ENCODE measurements at regions not wholly inside any gene's neighbourhood (a gene's known extent, or its start where the extent isn't known, plus 50 kb on each side); places are given as distances from the start of the nearest gene placed in this dataset.
"Not testable (repeated sequence)": the region's sequence is repeated elsewhere in the genome, so short reads cannot be mapped to it uniquely, and the experiment has no call there.

DNA sequence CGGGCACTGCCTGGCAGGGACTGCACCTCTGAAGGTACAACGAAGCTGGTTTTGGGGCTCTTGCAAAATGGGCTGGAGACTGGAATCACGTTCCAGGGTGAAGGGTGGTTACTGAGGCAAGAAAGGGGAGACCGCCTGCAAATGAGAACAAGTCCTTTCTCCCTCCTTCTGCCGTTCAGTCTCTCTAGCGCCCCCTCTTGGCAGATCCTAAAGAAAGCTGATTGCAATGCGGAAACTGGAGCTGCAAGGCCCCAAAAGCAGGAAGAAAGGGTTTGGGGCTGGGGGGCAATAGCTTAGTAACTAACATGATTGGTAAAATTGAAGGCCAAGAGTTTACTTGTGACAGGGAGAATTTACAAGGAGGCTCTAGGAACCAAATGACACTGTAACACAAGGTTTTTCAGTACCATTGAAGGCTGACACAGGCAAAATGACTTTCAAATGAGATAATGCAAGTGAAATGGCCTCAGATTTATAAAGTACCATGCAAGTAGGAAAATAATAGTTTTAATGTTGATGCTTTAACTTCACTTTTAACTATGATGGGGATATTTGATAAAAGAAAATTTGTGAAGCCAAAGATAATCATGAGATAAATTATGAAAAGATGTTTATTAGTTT lies 222.7 kb upstream of the HAND2 start:
- DNase-seq, result no peak

DNA sequence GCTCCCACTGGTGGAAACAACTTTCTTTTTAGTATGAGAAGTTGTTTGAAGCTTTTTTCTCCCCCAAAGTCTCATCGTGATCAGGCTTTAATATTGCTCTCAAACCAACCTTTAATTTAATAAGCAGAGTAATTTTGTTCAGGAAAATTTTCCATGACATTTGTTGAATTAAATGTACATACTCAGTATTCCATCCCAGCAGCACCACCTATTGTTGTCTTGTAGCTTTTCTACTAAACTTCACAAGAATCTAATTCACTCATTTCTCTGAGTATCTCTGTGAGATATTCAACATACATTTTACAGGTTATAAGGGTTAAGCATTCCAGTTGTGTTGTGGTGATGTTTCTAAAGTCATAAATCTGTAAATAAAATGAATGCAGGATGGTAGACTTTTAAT lies 218.3 kb upstream of the HAND2 start:
- DNase-seq, result no peak

DNA sequence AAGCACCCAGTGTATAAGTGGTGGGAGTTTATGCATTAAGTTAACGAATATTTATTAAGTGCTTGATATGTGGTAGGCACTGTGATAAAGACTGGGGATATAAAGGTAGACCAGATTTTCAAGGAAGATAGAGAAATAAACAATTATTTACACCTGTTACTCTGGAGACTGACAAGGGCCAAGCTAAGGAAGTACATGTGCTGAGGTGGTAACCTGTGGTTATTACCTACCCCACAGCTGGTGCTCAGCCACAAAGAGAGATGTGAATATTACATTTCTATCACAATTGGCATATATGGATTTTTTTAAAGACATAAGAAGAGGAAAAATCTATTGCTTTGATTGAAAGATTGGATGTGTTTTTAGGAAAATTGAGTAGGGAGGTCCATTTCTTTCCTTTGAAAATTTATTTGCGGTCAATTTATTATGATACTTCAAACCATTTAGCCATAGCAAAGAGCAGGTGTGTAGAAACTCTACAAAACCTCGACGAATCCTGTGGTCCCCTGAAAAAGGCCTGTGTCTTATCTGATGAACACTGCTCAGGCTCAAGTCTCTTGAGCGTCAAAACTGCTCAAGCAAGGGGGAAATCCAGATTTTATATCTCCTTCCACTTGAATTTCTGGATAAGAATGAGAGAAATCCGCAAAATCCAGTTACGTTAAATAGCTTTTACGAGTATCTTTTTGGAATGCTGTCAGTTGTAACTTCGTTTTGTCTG lies 217.7 kb upstream of the HAND2 start:
- peak; percentile 6 for DNase-seq

DNA sequence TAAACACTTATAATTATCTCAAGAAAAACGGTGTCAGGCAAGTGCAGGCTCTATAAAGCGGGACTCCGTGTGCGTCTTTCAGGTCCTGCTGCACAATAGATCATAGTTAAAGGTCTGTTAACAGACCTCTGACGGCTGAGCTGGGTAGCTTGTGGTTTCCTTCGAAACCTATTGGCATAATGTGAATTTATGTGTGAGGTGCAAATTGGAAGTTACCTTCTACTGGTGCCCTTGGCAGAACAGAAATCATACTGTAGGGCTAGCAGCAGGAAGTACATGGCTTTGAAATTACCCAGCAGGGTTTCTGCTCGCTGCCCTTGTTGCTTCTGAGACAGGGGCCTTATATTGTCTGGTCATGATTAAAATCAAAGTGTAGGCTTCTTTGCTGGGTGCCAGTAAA lies 216.4 kb upstream of the HAND2 start:
- no peak for DNase-seq

DNA sequence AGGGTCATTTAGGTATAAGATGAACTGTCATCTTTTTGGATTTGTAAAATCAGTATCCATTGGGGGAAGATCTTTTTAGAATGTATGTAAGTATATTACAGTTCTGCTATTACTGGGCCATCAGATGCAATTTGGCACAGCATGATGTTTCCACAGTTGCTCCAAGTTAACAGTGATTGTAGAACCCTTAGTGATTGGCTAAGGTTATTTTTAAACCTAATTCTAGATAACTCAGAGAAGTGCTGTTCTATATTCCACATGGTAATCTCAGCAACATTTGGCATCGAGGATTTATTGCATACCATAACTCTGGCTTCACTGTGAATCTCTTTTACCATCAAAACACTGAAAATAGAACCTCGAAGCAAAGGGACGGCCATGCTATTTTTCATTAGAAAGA lies 215.7 kb upstream of the HAND2 start:
- no peak for DNase-seq

DNA sequence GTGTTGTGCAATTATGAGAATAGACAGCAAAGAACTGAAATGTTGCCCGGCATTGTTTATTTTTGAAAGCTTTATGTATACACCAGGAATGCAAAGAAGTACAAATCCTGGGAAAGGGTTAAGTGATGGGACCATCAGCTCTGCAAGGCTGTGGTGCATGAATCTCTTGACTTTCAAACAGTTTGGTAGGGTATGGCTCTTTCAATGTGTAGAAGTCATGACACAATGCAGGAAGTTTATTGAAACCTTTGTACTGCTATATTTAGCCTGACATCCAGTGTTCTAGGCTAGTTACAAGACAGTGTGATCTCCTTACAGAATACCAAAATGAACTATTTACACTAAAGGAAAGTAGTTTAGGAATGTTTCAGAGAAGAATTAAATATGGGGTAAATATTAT lies 206.8 kb upstream of the HAND2 start:
- DNase-seq, result no peak

DNA sequence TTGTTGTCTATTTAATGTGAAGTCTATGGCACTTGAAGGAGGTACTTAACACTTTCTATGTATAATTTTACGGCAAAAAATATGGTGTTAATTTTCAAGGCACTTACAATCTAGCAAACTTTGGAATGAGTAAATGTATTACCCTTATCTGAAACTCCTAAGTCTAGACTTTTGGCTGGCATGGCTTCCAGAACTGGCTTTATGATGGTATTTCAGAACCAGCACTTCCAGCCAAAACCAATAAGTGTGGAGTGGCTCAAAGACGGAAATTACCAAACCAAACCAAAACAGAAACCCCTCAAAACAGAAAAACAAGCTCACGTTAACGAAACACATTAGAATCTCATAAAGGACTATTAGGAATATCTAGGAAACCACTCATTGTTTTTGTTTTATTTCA lies 205.6 kb upstream of the HAND2 start:
- no peak for DNase-seq

DNA sequence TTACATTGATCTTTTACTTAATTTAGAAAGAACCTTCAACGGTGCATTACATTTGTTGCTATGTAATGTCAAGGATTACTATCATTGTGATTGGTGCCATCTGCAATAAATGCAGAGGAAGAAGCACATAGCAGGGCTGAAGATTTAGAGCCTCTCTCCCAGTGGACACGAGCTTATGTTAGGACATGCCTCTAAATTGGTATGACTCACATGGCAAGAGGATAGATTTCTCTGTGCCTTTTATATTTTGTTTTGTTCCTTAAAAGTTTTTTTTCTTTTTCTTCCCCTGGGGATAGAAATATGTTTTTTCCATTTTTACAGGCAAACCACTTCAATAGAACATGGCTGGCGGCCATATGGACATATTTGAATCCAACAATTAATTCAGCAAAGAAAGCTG lies 205.0 kb upstream of the HAND2 start:
- no peak for DNase-seq

DNA sequence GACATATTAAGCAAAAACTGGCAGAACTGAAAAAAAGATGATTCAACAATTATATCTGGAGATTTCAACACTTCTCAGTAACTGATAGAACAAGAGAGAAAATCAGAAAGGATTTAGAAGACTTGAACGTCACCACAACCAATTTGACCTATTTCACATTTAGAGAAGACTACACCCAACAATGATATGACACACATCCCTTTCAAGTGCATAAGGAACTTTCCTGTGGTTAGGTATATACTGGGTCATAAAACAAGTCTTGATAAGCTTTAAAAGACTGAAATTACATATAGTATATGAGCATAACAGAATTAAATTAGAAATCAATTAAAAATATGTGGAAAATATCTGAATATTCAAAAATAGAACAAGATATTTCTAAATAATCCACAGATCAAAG lies 201.2 kb upstream of the HAND2 start:
- no peak for DNase-seq

DNA sequence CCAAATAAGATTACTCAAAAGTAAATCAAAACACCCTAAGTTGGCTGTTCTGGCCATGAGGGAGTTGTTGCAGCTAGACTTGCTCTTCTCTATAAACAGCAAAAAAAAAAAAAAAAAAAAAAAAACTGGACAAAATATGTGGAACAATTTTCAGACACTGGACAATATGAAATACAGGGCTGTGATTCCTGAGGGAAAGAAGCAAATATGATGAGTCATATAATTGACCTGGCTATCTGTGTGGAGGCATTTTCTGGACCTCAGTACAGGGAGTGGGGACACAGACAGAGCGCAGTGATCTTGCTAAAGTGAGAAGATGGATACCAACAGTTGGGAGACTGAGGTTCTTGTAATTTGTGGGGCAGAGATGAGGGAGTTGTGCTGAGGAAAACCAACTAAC lies 192.0 kb upstream of the HAND2 start:
- DNase-seq, result no peak

DNA sequence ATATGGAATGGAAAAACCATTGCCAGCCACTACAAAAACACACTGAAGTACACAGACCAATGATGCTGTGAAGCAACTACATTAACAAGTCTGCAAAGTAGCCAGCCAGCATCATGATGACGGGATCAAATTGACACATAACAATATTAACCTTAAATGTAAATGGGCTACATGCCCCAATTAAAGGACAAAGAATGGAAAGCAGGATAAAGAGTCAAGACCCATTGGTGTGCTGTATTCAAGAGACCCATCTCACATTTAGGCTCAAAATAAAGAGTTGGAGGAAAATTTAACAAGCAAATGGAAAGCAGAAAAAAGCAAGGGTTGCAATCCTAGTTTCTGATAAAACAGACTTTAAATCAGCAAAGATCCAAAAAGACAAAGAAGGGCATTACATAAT lies 188.5 kb upstream of the HAND2 start:
- not testable (repeated sequence) for DNase-seq

DNA sequence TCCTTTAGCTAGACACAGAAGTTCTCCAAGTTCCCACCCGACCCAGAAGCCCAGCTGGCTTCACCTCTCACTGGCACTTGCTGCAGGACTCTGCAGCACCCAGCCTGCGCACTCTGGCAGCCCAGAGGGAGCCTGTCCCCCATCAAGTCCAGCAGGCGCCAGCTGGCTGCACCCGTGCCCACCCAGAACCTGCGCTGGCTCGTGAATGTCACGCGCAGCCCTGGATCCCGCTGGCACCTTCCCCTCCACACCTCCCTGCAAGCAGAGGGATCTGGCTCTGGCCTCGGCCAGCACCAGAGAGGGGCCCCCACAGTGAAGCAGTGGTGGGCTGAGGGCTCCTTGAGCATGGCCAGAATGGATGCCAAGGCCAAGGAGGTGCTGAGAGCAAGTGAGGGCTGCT lies 187.6 kb upstream of the HAND2 start:
- DNase-seq, result no peak

DNA sequence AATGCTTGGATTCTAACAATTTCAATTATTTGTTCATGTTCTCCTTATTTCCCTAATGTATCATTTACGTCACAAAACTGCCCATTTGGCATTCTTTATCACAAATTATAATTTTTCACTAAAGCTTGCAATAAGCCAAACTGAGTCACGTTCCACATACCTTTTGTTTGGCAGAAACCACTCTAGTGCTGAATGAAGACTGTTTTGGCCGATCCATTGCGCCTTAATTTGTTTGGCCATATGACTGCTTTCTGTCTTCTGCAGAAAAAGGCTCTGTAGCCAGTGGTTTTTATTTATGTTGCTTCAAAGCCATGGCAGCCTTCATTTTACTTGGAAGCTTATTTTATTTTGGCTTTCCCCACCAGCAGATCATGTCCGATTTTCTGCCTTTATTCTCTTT lies 184.4 kb upstream of the HAND2 start:
- DNase-seq, result no peak

DNA sequence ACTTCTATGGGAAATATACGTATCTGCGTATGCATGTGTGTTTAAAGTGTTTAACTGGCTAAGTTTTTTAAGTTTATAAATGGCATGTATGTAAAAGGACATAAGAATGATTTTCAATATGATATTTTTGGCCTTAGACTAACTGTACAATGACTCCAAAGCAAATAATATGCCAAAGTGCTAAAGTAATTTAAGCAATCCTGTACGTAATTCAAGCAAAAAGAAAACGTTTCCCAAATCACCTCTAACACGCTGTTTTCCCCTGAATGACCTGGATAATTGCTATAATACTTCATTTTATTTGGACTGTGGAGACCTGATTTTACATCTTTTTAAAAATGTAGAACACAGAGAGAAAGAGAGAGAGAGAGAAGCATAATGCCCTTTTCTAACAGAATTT lies 183.0 kb upstream of the HAND2 start:
- DNase-seq, result no peak

DNA sequence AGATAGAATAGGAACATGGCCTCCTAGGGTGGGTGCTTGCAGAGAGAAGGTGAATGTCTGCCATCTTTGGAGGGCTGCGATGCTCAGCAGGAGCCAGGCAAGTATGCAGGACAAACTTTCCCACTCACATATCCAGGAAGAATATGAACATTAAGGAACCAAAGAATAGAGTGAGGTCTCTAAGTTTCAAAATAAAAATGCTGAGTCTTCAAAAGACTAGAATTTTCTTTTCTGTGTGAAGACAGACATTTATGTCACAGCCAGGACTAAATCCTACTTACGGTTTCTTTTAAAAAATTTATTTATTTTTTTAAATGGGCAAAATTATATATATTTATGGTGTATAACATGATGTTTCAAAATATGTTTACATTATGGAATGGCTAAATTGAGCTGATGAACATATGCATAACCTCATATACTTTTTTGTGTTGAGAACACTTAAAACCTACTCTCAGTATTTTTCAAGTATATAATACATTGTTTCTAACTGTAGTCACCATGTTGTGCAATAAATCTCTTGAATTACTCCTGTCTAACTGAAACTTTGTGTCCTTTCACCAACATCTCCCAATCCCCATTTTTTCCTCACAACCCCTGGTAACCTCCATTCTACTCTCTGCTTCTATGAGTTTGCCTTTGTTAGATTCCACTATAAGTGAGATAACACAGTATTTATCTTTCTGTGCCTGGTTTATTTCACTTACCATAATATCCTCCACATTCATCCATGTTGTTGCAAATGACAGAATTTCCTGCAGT lies 177.8 kb upstream of the HAND2 start:
- no peak for DNase-seq

DNA sequence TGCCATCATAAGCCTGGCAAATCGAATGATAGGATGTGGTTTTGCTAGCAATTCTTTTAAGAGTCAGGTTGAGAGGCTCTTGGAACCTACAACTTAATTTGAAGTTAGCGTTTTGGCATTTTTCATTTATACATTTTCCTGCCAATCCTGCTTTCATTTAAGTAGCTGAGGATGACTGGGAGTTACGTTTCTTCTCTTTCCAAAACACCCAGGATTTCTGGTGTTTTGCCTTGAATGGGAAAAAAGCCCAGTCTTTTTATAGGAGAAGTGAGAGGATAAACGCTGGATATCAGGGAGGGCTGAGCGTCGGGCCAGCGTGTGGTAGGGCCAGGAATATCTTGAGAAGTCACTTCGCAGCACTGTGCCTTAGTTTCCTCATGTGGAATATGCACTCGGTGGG lies 174.2 kb upstream of the HAND2 start:
- no peak for DNase-seq

DNA sequence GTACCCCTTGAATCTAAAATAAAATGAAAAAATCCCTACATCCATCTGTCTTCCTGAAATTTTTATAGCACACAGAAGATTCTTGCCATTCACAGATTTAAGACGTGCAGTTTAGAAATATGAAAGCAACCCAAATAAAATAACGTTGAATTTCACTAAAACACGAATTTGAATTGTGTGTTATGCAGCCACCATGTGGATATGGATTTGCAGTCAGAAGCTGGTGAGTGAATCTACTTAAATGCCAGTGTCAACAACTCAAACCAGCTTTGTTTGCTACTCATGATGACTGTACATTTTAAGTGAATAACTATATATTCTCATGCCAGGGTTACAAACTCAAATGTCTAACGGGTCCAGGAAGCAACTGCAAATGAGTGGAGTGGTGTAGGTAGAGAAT lies 173.0 kb upstream of the HAND2 start:
- DNase-seq, result no peak

DNA sequence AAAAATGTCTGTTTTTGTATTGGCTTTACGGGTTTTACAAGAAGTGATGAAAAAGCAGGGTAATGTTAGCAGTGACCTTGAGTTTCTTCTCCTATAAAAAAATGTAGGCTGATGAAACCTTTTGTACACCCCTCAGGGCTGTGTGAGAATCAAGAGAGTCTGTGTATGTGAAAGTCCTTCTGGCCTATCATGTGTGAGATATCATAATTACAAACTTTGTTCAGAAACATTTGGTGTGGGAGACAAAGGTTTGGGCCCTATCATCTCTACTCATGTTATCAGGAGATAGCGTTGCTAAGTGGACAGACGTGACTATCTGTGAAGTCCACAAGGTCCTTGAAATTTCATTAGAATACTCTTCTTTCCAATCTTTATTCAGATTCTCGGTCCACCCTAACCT lies 170.6 kb upstream of the HAND2 start:
- no peak for DNase-seq

DNA sequence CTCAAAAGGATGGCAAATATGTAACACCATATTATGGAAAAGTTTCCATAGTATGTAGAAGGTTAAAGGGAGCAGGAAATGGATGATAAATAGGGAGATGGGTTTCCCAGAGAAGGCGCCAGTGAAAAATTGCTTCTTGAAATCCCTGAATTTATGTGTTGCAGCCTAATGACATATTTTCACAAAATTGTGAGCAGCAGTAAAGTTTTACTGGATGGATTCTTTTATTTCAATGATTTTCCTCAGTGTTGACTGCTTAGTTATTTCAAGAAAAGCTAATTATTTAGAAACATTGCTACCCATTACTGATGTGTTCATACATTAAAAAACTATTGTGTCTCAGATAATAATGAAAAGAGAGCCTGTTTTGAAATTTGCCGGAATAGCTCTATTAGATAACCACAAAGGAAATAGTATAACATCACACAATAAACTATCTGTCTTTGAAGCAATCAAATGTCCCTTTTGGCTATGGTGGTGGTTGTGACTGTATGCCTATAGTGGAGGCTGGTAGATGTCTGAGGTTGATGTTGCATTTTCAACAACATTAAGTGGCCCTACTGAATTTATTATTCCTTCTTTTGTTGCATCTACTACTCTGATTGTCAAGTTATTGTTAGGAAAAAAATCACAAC lies 169.9 kb upstream of the HAND2 start:
- DNase-seq, result no peak

DNA sequence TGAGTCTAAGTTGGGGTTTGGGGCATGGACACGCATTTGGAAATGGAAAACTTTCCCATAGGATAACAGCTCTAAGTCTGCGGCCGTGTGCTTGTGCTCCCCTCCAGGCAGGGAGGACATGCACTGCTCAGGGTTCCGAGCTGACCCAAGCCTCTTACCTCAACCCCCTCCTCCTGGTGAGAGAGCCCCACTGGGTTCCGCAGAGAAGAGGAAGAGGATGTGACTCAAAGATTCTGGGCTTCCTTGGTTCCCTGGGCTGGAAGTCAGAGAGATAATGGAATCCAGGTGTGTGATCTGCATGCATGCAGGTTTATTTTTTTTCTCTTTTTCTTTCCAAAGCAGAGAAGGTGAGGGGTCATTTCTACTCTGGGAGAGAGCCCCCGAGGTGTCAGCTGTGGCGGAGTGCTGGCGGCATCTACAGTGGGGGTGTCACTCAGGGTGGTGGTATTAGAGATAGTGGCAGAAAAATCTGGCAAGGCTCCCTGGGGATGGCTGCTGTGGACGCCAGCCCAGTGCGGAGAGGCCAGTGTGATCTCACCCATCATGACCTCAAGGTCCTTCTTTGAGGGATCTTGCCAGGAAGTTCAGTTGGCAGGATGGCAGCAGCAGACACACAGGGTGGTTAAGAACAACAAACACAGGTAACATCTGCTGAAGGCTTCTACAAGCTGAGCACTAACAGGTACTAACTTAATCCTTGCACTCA lies 168.7 kb upstream of the HAND2 start:
- DNase-seq, result no peak

DNA sequence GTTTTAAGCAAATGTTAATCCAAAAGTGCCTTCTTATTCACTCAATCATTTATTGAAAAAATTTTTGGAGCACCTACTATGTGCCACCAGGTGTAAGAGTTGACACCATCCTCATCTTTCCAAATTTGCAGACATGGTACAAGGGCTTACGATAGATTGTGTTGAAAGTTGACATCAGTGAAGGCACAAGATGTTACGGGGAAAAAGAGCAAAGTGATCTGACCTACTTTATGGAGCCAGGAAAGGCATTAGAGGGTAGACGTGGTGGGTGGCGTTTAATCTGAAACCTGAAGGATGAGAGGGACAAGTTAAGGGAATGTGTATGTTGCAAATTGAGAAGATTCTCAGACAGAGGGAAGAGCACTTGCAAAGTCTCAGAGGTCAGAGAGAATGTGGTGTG lies 167.8 kb upstream of the HAND2 start:
- no peak for DNase-seq

DNA sequence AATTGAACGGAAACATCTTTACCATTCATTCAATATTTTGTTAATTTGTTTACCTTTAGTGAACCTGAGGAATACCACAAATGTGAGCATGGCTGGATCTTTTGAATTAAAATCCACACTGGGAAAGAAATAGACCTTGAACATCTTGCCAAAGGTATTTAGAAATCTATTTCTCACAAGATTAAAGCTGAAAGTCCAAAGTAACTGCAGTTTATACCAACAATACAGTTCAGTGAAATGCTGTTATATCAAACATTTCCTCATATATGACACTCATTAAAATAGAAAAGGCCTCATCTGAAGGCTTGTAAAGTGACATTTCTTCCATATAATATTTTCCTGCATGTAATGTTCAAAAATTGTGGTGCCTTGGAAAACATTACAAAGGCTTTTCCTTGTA lies 166.5 kb upstream of the HAND2 start:
- no peak for DNase-seq

DNA sequence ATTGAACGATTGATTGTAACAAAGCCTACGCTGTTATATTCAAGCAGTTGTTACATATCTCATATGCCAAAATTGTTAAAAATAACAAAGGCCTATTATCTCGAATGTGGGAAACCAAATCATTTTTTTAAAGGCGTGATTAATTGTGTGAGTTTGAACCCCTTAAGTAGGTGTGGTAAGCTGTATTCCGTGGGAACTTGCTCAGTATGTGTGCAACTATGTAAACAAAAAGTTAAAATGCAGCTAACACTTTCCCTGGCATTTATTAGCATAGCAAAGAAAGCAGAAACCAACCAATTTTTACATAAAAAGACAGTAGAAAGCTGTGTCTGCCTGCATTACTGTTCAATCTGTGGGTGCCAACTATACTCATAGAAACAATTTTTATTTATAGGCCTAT lies 166.0 kb upstream of the HAND2 start:
- no peak for DNase-seq
